ENCODE measurements at regions not wholly inside any gene's neighbourhood (a gene's known extent, or its start where the extent isn't known, plus 50 kb on each side); places are given as distances from the start of the nearest gene placed in this dataset.
A peak's percentile ranks its signal among the peaks of the same experiment; 100 is the strongest.

- DNase-seq = no peak
Measured at GRCh38 chr2:240208631-240209211, 68.3 kb upstream of the OTOS start.

DNA sequence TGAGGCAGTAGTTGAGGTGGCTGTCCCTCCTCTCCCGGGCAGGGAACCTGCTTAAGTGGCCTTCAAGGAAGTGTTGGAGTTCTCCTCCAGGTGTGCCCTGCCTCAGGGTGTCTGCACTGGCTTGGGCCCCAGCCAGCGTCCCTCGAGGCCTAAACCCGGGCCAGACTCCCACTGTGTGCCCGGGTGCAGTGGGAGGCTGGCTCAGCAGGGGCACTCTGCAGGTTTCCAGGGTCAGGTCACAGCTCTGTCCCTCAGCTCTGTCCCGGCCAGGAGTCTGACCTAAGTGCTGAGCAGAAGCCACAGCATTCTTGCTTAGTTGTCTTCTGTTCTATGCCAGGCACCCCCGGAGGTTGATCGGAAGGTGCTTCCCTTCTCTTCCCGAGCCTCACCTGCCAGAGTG lies 69.0 kb upstream of the OTOS start:
- DNase-seq = no peak

- DNase-seq = no peak
Measured at GRCh38 chr2:240210198-240210965, 69.9 kb upstream of the OTOS start.

GRCh38 chr2:240211096-240211495 lies 70.6 kb upstream of the OTOS start:
- no peak for DNase-seq

DNA sequence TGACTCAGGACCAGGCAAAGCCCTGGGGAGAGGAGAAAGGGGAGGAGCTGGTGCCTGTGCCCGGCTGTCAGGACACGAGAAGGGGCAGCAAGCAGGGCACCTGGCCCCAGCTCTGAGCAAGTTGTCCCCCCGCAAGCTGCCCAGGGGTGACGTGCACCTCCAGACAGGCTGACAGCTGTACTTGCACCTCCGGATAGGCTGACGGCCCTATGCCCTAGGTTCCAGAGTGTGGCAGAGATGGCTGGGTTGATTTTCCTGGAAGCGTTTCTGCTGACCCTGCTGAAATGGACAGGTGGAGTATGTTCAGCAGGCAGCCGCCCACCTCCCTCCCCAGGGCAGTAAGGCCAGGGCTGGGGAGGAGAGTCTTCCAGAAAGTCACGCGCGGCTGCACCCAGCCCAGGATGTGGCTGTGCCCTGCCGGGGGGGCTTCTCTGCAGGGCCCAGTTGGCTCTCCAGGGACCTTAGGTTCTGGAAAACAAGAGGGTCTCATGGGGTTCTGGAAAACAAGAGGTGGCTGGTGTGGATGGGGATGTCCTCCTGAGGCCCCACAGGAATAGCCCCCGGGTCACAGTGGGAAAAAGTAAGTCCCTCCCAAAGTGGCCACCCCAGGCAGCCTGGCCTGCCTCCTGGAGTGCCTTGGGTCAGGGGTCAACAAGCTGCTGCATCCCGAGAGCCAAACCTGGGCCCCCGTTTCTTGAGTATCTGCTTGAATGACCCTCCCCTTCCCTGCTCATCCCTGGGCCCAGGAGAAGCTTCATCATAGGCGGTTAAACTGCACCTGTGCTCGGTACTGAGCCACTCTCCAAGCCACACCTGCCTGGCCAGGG lies 71.4 kb upstream of the OTOS start:
- DNase-seq = no peak

DNA sequence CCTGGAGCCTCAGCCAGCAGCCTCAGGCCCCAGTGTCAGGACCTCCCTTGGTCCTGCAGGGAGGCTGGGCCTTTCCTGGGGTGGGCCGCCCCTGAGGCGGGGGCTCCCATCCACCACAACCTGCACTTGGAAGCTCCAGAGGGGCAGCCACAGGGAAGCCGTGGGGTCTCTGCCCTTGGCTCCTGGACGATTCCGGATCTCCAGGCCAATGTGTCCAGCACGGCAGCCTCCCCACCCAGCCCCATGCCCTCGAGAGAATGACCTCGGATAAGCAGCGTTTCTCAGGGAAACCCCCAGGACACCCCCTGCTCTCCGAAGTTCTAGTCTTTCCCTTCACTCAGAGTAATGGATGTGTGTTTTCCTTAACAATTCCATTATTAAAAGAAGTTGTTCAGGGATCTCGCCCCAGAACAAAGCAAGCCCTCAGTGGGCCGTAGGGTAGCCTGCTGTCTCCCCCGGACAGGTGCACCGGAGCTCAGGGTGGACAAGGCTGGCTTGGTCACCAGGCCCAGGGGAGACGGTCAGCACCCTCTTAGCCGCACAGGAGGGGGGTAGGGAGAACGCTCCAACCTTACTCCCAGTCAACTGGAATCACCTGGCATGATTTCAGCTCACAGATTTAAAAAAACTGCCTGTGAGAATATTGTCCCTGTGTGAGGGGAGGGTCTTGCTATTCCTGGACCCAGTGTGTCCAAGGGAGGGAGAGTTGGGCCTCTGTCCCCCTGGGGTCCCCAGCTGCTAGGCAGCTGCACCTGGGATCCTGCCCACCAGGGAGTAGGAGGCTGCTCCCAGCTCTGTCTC lies 72.2 kb upstream of the OTOS start:
- no peak for DNase-seq

DNA sequence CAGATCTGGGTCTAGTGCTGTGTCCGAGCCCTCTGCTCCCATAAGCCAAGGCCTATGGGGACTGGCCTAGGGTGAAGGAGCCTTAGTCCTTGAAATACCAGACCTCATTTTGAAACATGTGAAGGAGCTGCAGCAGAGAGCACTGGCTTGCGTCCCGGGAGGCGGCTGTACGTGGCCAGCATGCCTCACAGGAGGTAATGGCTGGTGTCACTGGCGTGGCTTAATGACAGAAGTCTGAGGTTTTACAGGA lies 72.7 kb upstream of the OTOS start:
- peak in 22 of 56 donors; percentile 19 to 80 (median 46) for DNase-seq

DNA sequence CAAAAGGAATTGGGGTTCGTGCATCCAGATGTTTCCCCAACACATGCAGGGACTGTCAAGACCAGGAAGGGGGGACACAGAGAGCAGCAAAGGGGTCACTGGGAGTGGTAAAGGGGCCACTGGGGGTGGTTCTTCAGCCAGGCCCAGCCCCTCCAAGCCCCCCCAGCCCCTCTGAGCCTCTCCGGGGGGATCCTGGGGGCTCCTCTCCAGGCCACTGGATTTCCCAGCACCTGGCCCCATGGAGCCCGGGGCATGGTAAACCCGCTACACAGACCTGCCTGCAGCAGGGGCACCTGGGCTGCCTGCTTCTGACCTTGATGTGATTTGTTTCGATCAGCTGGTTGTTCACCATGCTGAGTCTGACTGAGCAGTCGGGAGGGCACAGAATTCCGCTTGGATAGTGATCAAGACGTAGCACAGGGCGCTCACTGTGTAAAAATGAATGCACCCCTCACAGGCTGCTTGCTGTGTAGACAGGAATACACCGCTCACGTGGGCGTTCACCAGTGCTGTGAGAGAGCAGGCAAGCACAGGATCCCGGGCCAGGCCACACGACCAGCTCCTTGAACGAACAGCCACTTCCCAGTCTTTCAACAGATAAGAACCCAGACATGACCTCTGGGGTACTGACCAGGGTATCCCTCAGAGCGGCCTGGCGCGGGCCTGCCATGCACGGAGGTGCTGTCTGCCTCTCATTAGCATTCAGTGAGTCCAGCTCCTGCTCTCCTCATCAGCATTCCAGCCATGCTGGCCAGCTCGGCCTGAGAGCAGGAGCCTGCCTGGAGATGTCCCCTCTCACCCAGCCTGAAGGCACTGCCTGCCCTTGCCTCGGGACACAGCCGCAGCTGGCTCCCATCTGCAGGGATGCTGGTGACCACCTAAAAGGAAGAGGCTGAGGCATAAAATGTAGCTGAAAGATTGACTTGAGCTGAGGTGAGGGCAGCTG lies 73.3 kb upstream of the OTOS start:
- DNase-seq = peak in 38 of 56 donors; percentile 29 to 86 (median 57)

DNA sequence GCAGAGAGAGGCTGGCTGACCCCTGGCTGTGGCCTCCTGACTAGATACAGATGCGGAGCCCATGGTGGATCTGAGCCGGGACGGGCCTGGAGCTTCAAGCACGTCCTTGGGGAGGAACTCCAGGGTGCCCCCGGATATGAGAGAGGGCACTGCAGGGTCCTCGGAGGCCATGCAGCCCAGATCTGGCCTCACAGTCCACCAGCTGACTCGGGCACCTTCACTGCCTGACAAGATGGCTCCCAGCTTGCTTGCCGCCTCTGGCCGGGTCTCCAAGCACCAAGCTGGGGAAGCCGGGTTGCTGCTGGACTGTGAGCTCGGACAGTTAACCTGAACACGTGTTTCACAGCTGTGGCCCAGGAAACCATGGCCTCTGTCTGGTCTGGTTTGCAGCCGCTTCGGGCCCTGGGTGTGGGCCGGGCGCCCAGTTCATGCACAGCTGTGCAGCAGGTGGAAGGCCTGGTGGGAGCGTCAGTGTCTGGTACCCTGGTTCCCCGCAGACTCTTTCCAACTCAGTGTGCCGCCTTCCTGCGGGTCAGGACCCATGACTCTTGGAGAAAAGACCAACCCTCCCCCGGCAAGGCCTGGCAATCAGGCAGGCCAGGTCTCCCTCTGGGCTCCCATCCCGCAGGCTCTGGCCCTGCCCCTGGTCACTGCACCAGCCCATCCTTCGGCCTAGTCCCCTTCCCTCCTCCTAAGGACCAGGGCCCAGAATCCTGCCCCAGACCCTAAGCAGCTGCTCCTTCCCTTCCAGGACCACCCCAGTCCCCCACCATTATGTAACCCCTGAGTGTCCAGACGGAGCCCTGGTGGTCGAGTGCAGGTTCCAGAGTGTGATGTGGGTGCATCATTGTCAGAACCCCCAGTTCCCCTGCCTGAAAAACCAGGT lies 74.6 kb upstream of the OTOS start:
- DNase-seq = no peak

DNA sequence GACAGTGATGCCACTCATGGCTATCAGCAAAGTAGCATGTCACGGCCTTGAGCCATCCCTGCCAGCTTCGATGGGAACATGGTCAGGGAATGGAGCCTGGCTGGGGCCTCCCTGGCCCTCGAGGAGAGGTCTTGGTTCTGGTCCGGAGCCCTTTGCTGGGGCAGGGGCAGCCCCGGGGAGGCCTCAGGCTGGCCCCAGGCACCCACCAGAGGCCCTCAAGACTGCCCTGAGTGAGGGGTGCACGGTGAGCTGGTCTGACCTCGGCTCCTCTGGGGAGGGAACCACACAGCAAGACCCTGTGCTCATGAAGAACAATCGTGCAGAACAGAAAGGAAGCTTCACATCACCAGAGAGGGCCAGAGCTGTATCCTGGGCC lies 75.2 kb upstream of the OTOS start:
- DNase-seq = no peak

DNA sequence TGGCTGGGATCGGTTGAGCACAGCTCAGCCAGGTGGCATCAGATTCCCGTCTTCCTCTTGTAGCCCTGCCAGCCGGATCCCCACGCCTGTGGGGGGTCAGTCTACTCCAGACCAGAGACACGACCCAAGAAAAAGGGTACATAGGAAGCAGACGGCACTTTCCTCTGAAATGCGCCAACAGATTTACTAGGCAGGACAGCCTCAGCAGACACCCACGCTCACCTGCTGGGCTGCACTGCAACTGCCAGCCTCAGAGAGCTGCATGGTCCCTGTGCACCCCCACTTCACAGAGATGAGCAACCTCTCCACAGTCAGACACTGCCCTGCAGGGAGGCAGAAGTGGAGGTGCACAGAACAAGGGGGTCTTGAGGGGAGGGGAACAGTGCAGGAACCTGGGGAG lies 75.7 kb upstream of the OTOS start:
- no peak for DNase-seq

DNA sequence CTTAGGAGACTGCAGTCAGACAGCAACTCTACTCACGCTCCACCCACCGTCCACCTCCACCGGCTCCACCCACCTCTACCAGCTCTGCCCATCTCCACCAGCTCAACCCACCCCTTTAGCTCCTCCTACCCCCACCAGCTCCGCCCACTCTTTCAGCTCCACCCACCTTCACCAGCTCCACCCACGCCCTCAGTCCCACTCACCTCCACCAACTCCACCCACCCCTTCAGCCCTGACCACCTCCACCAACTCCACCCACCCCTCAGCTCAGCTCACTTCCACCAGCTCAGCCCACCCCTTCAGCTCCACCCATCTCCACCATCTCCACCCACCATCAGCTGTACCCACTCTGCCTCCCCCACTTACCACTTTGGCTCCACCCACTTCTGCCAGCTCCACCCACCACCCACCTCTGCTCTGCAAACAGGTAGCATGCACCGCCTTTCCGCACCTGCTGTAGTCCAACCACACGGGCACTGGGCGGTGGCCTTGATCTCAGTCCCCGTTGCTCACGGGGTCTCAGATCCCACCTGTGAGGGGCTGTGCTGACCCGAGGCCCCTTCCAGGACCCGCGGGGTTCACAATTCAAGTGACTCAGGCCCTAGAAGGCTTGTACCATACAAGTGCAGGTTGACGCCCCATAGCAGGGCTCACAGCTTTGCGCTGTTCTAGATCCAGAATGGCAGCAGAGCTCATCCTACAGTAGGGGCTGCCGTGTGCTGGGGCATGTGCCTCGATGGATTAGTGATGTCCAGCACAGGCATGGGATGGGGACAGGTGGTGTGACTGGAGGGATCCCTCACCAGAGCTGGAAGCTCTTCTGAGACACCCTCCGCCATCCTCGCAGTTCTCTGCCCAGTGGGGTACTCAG lies 77.2 kb upstream of the OTOS start:
- DNase-seq = no peak

DNA sequence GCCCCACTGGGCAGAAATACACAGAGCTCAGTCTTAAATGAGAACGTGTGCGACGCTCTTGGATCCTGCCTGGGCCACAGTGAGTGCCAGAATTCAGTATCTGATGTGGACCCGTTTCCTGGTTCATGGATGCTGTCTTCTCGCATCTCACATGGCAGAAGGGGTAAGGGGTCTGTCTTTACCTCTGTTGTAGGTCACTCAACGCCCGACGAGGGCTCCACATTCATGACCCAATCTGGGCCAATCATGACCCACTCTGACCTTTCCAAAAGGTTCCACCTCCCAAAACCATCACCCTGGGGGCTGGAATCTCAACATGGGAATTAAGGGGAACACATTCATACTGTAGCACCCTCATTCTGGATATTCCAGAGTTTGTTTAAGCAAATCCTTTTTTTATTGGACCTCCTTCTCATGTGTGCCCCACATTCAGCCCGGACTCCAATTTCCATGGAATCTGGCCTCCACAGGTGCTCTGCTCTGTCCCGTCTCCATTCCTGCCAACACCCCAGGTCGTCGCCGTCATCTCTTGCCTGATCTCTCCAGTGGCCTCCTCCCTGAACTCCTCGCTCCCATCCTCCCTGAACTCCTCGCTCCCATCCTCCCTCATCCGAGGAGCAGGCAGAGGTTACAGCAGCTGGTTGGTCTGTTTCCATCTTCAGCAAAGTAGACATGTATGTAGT lies 78.9 kb upstream of the OTOS start:
- no peak for DNase-seq

DNA sequence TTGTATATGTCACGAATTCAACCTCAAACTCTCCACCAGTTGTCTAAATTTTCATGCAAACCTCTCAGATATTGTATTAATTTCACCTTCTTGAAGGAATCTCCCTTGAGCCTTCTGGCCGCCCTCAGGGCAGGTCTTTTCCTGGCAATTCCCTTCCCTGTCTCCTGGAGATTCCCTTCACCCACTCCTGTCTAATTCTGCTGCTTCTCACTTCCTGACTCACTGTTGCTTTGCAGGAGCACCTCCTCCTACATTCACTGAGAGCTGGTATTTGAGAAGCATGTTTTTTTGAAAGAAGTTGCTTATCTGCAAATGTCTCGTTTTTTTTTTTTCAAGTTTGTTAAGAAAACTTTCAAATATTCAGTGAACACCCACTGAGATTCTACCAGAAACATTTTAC lies 79.9 kb upstream of the OTOS start:
- peak in 2 of 56 donors; percentile 33 to 36 for DNase-seq

GRCh38 chr2:240223631-240224030 lies 83.2 kb upstream of the OTOS start:
- no peak for DNase-seq

DNA sequence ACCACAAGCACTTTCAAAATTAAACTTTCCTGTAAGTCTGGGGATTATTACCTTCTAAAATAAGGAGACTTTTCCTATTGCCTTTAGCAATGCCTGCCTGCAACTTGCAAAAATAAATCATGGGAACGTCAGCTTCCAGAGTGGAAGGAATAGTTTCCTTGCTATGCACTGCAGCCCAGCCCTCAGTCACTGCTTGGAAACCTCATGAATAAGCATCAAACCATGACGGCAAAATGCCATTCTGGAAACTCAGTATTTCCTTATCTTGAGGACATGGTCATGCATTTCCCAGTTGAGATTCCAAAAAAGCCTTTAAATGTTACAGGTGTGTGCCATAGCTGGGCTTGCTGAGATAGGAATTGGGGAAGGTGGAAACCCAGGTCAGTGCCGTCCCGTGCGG lies 84.2 kb upstream of the OTOS start:
- DNase-seq = no peak

DNA sequence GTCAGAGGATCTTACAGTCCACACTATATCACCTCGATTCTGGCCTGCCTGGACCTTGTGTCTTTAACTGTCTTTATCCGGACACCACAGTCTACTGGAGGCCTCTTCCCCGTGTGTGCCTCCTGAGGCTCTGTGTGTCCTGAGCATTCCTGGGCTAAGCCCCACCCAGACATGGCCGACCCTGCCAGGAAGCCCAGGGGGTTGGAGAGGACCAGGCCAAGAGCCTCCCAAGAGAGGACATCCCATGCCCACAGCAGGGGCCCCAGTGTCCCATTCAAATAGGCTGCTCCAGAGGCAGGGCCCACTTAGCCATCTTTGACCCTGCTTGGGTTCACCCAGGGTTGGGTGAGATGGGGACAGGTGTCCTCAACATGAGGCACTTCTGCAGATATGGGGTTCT lies 84.7 kb upstream of the OTOS start:
- DNase-seq = no peak
